SJCRH30 (cell line): ENCODE measurements at regions not wholly inside any gene's neighbourhood (a gene's known extent, or its start where the extent isn't known, plus 50 kb on each side); places are given as distances from the start of the nearest gene placed in this dataset.
"Not testable (repeated sequence)": the region's sequence is repeated elsewhere in the genome, so short reads cannot be mapped to it uniquely, and the experiment has no call there.

Source experiments
- DNase-seq, 2 experiments: peaks; one replicate each; pipeline ENCODE4 v3.0.0-alpha.2; 2015 to 2020
- H3K27ac ChIP-seq: fragments of 250-450 bp; sonication (Bioruptor Pico); 2 replicates; pipeline ENCODE4 v1.5.1; 2020; ENCODE audit warnings: mild to moderate bottlenecking, moderate library complexity
- H3K27me3 ChIP-seq: fragments of 250-450 bp; sonication (Bioruptor Pico); 2 replicates; pipeline ENCODE4 v1.5.1; 2020; ENCODE audit warnings: mild to moderate bottlenecking, moderate library complexity
- H3K36me3 ChIP-seq: fragments of 250-450 bp; sonication (Bioruptor Pico); 2 replicates; pipeline ENCODE4 v1.5.1; 2020; ENCODE audit warnings: mild to moderate bottlenecking, moderate library complexity
- H3K4me1 ChIP-seq: fragments of 250-450 bp; sonication (Bioruptor Pico); 2 replicates; pipeline ENCODE4 v1.5.1; 2020; ENCODE audit warnings: mild to moderate bottlenecking, moderate library complexity
- H3K4me3 ChIP-seq: fragments of 250-450 bp; sonication (Bioruptor Pico); 2 replicates; pipeline ENCODE4 v1.5.1; 2020; ENCODE audit warnings: mild to moderate bottlenecking, moderate library complexity
- H3K9me3 ChIP-seq: fragments of 250-450 bp; sonication (Bioruptor Pico); replicated peaks from 2 replicates; pipeline ENCODE4 v1.5.1; 2020; ENCODE audit warnings: mild to moderate bottlenecking, moderate library complexity

DNA sequence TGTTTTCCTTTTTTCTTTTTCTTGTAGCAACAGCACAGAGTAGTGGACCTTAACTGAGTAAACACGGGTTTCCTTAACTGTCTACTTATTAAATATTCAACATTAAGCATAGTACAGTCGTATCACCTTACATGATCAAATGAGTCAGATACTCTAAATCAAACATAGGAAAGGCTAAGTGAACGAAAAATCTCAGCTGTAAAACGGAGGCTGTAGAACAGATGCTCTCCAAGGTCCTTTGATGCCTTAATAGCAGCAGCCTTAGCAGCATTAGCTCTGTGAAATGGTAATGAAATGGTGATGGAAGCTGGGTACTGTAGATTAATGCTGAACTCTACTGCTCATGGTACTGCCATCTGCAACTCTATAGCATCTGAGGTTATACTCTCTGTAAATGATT is 1433.3 kb upstream of the C9orf72 start:
- DNase-seq, result no peak
- Histone ChIP-seq H3K27ac (no peak overlapping the region), H3K4me1 (no peaks in the 10 kb centered on the region)

DNA sequence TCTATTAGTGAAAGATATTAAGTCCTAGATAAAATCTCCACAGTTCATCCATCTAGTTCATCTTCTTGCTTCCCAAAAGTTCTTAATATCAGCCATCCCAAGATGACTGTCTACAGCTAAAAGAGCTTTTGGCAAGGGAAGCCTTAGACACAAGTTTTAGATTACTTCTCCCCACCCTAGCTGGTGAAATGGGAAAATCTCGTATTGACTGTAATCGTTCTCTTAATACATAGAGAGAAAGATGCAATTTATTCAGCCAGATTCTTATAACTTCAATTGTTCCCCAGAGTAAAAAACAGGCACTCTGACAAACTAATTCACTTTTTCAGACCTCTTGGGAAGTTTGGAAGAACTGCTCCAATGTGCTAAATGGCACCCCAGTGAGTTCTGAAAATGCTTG is 1439.6 kb upstream of the C9orf72 start:
- Histone ChIP-seq H3K4me3 (no peak overlapping the region), H3K27me3 (no peaks in the 10 kb centered on the region), H3K9me3 (no peaks in the 10 kb centered on the region), H3K36me3 (no peaks in the 10 kb centered on the region), H3K4me1 (no peaks in the 10 kb centered on the region), H3K27ac (no peak overlapping the region)
- DNase-seq, result no peak

More for the DNA sequence above, 1433.3 kb upstream of the C9orf72 start:
- Histone ChIP-seq H3K36me3 (no peaks in the 10 kb centered on the region), H3K4me3 (no peak overlapping the region), H3K27me3 (no peaks in the 10 kb centered on the region), H3K9me3 (no peaks in the 10 kb centered on the region)

GRCh38 chr9:29021632-29022031 is 1448.4 kb upstream of the C9orf72 start:
- Histone ChIP-seq H3K4me3 (no peak overlapping the region), H3K9me3 (no peaks in the 10 kb centered on the region), H3K27ac (no peak overlapping the region), H3K36me3 (no peaks in the 10 kb centered on the region), H3K27me3 (no peaks in the 10 kb centered on the region), H3K4me1 (no peaks in the 10 kb centered on the region)
- DNase-seq, result no peak

DNA sequence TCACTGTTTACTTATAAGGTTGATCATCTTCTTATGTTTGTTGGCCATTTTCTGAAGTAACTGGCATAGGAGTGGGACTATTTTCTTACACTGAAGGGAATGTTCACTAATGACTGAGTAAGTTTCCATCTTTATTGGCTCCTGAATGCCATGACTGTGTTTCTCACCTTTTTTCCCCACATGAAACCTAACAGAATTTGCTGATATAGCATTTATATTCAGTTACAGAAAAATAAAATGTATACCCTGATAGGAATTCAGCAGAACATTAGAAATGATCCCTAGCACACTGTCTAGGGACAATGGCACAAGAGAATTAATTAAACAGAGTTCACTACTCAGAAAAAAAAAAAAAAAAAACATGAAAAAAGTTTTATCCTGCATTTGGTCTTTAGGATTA is 1465.1 kb upstream of the C9orf72 start:
- no peaks in the 10 kb centered on the region for H3K27me3 ChIP-seq
- H3K4me3 ChIP-seq, result no peak overlapping the region
- H3K4me1 ChIP-seq, result no peaks in the 10 kb centered on the region
- no peaks in the 10 kb centered on the region for H3K9me3 ChIP-seq
- no peak for DNase-seq
- H3K27ac ChIP-seq, result no peak overlapping the region
- H3K36me3 ChIP-seq, result no peaks in the 10 kb centered on the region

- Histone ChIP-seq H3K27me3 (no peaks in the 10 kb centered on the region), H3K36me3 (no peaks in the 10 kb centered on the region), H3K9me3 (no peaks in the 10 kb centered on the region), H3K4me1 (no peaks in the 10 kb centered on the region), H3K4me3 (no peak overlapping the region), H3K27ac (no peak overlapping the region)
- DNase-seq, result no peak
Observed at GRCh38 chr9:29039258-29039657, 1466.0 kb upstream of the C9orf72 start.

DNA sequence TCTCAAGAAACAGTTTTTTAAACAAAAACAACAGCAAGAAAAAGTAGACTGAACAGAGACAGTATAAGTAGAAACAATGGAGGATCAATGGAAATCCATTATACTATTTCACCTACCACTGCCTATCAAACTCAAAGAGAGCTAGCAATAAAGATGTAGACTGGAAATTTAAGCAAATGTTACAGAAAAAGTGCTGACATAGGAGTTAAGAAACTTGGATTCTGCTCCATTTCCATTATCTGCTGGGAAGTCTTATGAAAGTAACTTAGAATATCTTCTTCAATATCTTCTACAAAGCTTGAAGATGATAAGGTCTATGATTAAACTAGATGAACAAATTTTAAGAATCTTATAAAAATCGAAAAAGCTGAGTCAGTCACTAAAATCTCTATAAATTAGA is 1469.8 kb upstream of the C9orf72 start:
- no peaks in the 10 kb centered on the region for H3K4me1 ChIP-seq
- no peaks in the 10 kb centered on the region for H3K36me3 ChIP-seq
- no peaks in the 10 kb centered on the region for H3K9me3 ChIP-seq
- H3K27ac ChIP-seq, result no peak overlapping the region
- H3K4me3 ChIP-seq, result no peak overlapping the region
- no peaks in the 10 kb centered on the region for H3K27me3 ChIP-seq
- DNase-seq, result no peak

DNA sequence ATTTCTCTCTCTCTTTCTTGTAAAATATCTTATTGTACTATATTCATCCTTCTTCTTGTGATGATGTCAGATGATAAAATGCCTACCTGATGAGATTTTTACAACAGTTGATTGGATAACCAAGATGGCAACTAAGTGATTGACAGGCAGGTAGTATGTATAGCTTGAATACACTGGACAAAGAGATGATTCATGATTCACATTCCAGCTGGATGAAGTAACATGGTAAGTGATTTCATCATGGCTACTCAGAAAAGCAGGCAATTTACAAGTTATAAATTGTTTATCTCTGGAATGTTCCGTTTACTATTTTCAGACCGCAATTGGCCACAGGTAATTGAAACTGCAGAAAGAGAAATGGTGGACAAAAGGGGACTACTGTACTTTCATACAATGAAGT is 1471.7 kb upstream of the C9orf72 start:
- Histone ChIP-seq H3K27me3 (no peaks in the 10 kb centered on the region), H3K4me3 (no peak overlapping the region)
- DNase-seq, result no peak

DNA sequence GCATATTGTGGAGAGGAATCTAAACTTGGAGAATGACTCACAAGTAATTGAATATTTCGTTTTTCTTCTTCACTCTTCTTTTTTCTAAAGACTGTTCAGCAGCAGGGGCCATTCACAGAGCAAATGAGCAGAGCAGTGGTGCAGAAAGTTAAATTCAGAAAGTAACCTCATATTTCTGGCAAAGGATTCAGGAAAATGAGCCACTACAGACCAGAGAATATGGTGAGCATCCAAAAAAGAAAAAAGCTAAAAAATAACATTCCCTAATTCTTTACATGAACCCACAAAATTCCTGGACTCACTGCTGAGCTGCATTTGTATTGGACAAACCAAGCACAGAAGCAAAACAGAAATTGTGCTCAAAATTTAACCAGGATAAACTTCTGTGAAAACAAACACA is 1486.8 kb upstream of the C9orf72 start:
- H3K27ac ChIP-seq, result no peak overlapping the region
- H3K4me1 ChIP-seq, result peaks cover 13% of the 10 kb centered on the region
- H3K27me3 ChIP-seq, result no peaks in the 10 kb centered on the region
- no peaks in the 10 kb centered on the region for H3K9me3 ChIP-seq
- H3K36me3 ChIP-seq, result no peaks in the 10 kb centered on the region
- no peak for DNase-seq
- no peak overlapping the region for H3K4me3 ChIP-seq

More for the DNA sequence above, 1471.7 kb upstream of the C9orf72 start:
- no peak overlapping the region for H3K27ac ChIP-seq
- H3K4me1 ChIP-seq, result no peaks in the 10 kb centered on the region
- no peaks in the 10 kb centered on the region for H3K9me3 ChIP-seq
- H3K36me3 ChIP-seq, result no peaks in the 10 kb centered on the region

DNA sequence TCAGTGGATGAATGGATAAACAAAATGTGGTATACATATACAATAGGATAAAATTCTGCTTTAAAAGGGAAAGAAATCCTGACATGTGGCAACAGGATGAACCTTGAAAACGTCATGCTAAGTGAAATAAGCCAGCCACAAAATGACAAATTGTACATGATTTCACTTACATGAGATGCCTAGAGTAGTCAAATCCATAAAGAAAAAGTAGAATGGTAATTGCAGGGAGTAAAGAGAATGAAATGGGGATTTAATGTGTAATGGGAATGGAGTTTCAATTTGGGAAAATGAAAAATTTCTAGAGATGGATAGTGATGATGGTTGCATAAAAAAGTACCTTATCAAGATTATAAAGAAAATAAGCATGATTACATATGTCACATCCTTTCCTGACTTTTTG is 1489.2 kb upstream of the C9orf72 start:
- DNase-seq, result no peak
- H3K27ac ChIP-seq, result peak overlapping the region; percentile 72
- H3K36me3 ChIP-seq, result no peaks in the 10 kb centered on the region
- peaks cover 3% of the 10 kb centered on the region; the same call in 1 of the 2 replicates for H3K9me3 ChIP-seq
- no peaks in the 10 kb centered on the region for H3K27me3 ChIP-seq
- H3K4me1 ChIP-seq, result peaks cover 13% of the 10 kb centered on the region
- H3K4me3 ChIP-seq, result no peak overlapping the region

DNA sequence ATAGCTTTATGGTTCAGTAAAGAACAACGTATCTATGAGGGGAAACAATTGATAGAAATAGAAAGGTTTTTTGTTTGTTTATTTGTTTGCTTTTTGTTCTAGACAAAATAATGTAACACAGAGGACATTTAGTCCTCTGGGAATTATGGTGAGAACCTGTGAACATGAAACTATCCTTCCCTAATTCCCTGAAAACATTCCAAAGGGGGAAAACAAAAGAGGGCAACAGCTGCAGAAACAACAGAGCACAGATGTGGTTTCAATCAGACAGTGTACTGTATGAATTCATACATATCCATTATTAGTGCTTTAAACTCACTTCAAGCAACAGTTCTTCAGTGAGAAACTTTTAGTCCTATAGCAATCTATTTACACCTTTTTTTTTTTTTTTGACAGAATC is 1489.8 kb upstream of the C9orf72 start:
- H3K9me3 ChIP-seq, result peaks cover 3% of the 10 kb centered on the region; the same call in 1 of the 2 replicates
- peak; percentile 39 to 80 for DNase-seq
- H3K4me3 ChIP-seq, result peak overlapping the region; percentile 7
- peaks cover 13% of the 10 kb centered on the region for H3K4me1 ChIP-seq
- H3K36me3 ChIP-seq, result no peaks in the 10 kb centered on the region
- H3K27ac ChIP-seq, result peak overlapping the region; percentile 72
- no peaks in the 10 kb centered on the region for H3K27me3 ChIP-seq

DNA sequence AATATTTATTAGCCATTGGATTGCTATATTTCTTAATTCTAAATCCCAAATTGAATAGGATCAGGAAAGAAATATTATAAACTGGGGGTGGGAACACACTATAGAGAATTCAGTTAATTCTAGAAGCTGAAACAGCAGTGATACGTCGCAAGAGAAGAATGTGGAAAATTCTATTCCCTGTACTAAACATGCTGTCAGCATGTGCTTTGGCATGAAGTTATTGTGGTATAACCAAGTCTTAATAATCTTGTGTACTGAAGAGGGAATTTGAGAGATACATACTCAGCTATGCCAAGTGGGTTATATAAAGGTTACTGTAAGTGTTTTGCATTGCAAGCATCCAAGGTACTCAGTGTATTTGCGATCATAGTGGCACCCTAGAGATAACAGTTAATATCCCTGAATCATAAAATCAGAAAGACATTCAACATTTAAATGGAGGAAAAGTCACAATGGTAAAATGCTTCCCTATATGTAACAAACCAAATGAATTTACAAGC is 1492.9 kb upstream of the C9orf72 start:
- peaks cover 3% of the 10 kb centered on the region; the same call in 1 of the 2 replicates for H3K9me3 ChIP-seq
- peaks cover 13% of the 10 kb centered on the region for H3K4me1 ChIP-seq
- H3K27ac ChIP-seq, result no peak overlapping the region
- no peak overlapping the region for H3K4me3 ChIP-seq
- no peaks in the 10 kb centered on the region for H3K36me3 ChIP-seq
- no peak for DNase-seq
- H3K27me3 ChIP-seq, result no peaks in the 10 kb centered on the region

- H3K27me3 ChIP-seq, result no peaks in the 10 kb centered on the region
- no peak overlapping the region for H3K27ac ChIP-seq
- no peak for DNase-seq
Observed at GRCh38 chr9:29068461-29068860, 1495.2 kb upstream of the C9orf72 start.

DNA sequence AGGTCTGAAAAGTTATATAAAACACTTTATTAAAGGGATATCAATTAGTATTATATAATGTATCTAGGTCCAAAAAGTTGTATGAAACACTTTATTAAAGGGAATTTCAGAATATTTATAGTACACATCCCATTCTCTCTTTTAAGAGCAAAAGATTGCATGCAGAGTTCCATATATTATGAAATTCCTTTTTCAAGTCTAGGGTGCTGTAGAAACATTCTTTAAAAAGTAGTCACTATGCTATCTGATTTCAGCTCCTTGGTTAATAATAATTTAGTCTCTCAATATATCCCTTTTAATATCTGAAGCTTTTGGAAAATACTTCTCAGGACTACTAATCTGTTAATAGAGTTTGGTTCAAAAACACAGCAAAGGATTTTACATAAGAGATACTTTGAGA is 1496.1 kb upstream of the C9orf72 start:
- no peak for DNase-seq
- H3K9me3 ChIP-seq, result peaks cover 3% of the 10 kb centered on the region; the same call in 1 of the 2 replicates
- no peaks in the 10 kb centered on the region for H3K27me3 ChIP-seq
- no peak overlapping the region for H3K27ac ChIP-seq
- H3K36me3 ChIP-seq, result no peaks in the 10 kb centered on the region
- no peaks in the 10 kb centered on the region for H3K4me1 ChIP-seq
- H3K4me3 ChIP-seq, result no peak overlapping the region

More at GRCh38 chr9:29068461-29068860, 1495.2 kb upstream of the C9orf72 start:
- no peaks in the 10 kb centered on the region for H3K36me3 ChIP-seq
- H3K4me1 ChIP-seq, result peaks cover 5% of the 10 kb centered on the region; the same call in 1 of the 2 replicates
- H3K9me3 ChIP-seq, result peaks cover 3% of the 10 kb centered on the region; the same call in 1 of the 2 replicates
- H3K4me3 ChIP-seq, result no peak overlapping the region

GRCh38 chr9:29078063-29078666 is 1504.9 kb upstream of the C9orf72 start:
- Histone ChIP-seq H3K27ac (no peak overlapping the region), H3K4me3 (no peak overlapping the region), H3K36me3 (no peaks in the 10 kb centered on the region), H3K9me3 (no peaks in the 10 kb centered on the region), H3K4me1 (no peaks in the 10 kb centered on the region), H3K27me3 (no peaks in the 10 kb centered on the region)
- DNase-seq, result no peak

GRCh38 chr9:29100762-29101161 is 1527.5 kb upstream of the C9orf72 start:
- no peaks in the 10 kb centered on the region for H3K9me3 ChIP-seq
- no peak overlapping the region for H3K4me3 ChIP-seq
- no peaks in the 10 kb centered on the region for H3K4me1 ChIP-seq
- DNase-seq, result no peak
- H3K27me3 ChIP-seq, result no peaks in the 10 kb centered on the region
- H3K27ac ChIP-seq, result no peak overlapping the region
- no peaks in the 10 kb centered on the region for H3K36me3 ChIP-seq

- H3K4me1 ChIP-seq, DNase-seq, H3K27me3 ChIP-seq, H3K27ac ChIP-seq, H3K4me3 ChIP-seq, H3K9me3 ChIP-seq, H3K36me3 ChIP-seq: not testable (repeated sequence)
Observed at GRCh38 chr9:29104166-29104565, 1530.9 kb upstream of the C9orf72 start.
